ENCODE measurements at regions not wholly inside any gene's neighbourhood (a gene's known extent, or its start where the extent isn't known, plus 50 kb on each side); places are given as distances from the start of the nearest gene placed in this dataset.

- Histone ChIP-seq H3K36me3 (ENCODE audit: control insufficient read depth, insufficient read depth, low read length) (no peaks in the 10 kb centered on the region), H3K9me3 (ENCODE audit: control insufficient read depth, insufficient read depth, low read length) (no peaks in the 10 kb centered on the region), H3K4me1 (ENCODE audit: control insufficient read depth, insufficient read depth, low read length) (no peaks in the 10 kb centered on the region), H3K27ac (ENCODE audit: low read length) (no peak overlapping the region), H3K27me3 (ENCODE audit: control insufficient read depth, insufficient read depth, low read length) (no peaks in the 10 kb centered on the region), H3K4me3 (ENCODE audit: low read length) (no peak overlapping the region)
- DNase-seq (no peak), ATAC-seq (no peak)
- Mint-ChIP-seq H3K4me1 (no peaks in the 10 kb centered on the region), H3K27me3 (ENCODE audit: low read depth in 2 of 2) (no peaks in the 10 kb centered on the region), H3K4me3 (no peak overlapping the region), H3K9me3 (peaks cover 2 to 4% of the 10 kb centered on the region in 2 donors), H3K27ac (no peak overlapping the region), H3K36me3 (no peaks in the 10 kb centered on the region)
- WGBS (ENCODE audit: insufficient coverage) = 100% methylated on average over 1 of the region's 2 CpGs
- TF ChIP-seq, protein P1, sequence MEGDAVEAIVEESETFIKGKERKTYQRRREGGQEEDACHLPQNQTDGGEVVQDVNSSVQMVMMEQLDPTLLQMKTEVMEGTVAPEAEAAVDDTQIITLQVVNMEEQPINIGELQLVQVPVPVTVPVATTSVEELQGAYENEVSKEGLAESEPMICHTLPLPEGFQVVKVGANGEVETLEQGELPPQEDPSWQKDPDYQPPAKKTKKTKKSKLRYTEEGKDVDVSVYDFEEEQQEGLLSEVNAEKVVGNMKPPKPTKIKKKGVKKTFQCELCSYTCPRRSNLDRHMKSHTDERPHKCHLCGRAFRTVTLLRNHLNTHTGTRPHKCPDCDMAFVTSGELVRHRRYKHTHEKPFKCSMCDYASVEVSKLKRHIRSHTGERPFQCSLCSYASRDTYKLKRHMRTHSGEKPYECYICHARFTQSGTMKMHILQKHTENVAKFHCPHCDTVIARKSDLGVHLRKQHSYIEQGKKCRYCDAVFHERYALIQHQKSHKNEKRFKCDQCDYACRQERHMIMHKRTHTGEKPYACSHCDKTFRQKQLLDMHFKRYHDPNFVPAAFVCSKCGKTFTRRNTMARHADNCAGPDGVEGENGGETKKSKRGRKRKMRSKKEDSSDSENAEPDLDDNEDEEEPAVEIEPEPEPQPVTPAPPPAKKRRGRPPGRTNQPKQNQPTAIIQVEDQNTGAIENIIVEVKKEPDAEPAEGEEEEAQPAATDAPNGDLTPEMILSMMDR (IDR thresholded peaks at IDR 0.05) = no peak
- intact Hi-C loops (cut with micrococcal nuclease) = no loop called here
Observed at GRCh38 chr5:136482206-136482605, 116.9 kb upstream of the TRPC7 start.

- H3K36me3 ChIP-seq (ENCODE audit: control insufficient read depth, insufficient read depth, low read length) = no peaks in the 10 kb centered on the region
- intact Hi-C loops (cut with micrococcal nuclease) = no loop called here
- Mint-ChIP-seq H3K4me1 (no peaks in the 10 kb centered on the region), H3K27me3 (ENCODE audit: low read depth in 2 of 2) (no peaks in the 10 kb centered on the region), H3K4me3 (no peak overlapping the region), H3K27ac (no peak overlapping the region), H3K9me3 (peaks cover 4 to 6% of the 10 kb centered on the region in 2 donors), H3K36me3 (no peaks in the 10 kb centered on the region)
- no peaks in the 10 kb centered on the region for H3K9me3 ChIP-seq (ENCODE audit: control insufficient read depth, insufficient read depth, low read length)
- no peaks in the 10 kb centered on the region for H3K4me1 ChIP-seq (ENCODE audit: control insufficient read depth, insufficient read depth, low read length)
- H3K27ac ChIP-seq (ENCODE audit: low read length) = no peak overlapping the region
- no peak overlapping the region for H3K4me3 ChIP-seq (ENCODE audit: low read length)
- WGBS (ENCODE audit: insufficient coverage) = 90% methylated on average over 1 of the region's 3 CpGs
- no peaks in the 10 kb centered on the region for H3K27me3 ChIP-seq (ENCODE audit: control insufficient read depth, insufficient read depth, low read length)
- TF ChIP-seq, protein P1 (IDR thresholded peaks at IDR 0.05) = no peak
- DNase-seq (no peak), ATAC-seq (no peak)
Observed at GRCh38 chr5:136474466-136474865, 109.1 kb upstream of the TRPC7 start.

- H3K36me3 Mint-ChIP-seq = no peaks in the 10 kb centered on the region
Observed at GRCh38 chr5:136467632-136468031, 102.3 kb upstream of the TRPC7 start.

DNA sequence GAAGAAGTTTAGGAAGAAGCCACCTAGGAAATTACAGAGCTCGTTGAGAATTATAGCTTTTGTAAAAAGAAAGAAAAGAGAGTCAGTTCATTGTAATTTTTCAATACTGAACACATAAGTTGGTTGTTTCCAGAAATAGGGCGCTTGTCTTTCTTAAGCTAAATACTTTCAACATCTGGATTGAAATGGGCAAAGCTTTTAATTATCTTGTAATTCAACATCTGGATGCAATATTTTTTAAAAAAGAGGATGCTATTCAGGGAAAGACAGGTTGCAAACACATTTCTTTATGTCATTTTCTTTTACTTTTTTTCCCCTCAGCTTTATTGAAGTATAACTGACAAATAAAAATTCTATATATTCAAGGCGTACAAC, 100.7 kb upstream of the TRPC7 start:
- Mint-ChIP-seq H3K4me1 (no peaks in the 10 kb centered on the region), H3K36me3 (no peaks in the 10 kb centered on the region), H3K4me3 (no peak overlapping the region), H3K27ac (no peak overlapping the region), H3K9me3 (peaks cover 0 to 8% of the 10 kb centered on the region in 2 donors), H3K27me3 (ENCODE audit: low read depth in 2 of 2) (no peaks in the 10 kb centered on the region)
- Histone ChIP-seq H3K27me3 (ENCODE audit: control insufficient read depth, insufficient read depth, low read length) (no peaks in the 10 kb centered on the region), H3K9me3 (ENCODE audit: control insufficient read depth, insufficient read depth, low read length) (no peaks in the 10 kb centered on the region), H3K27ac (ENCODE audit: low read length) (no peak overlapping the region), H3K4me1 (ENCODE audit: control insufficient read depth, insufficient read depth, low read length) (no peaks in the 10 kb centered on the region), H3K4me3 (ENCODE audit: low read length) (no peak overlapping the region), H3K36me3 (ENCODE audit: control insufficient read depth, insufficient read depth, low read length) (no peaks in the 10 kb centered on the region)
- DNase-seq = no peak
- intact Hi-C loops (cut with micrococcal nuclease) = no loop called here
- 83% methylated on average over 1 of the region's 3 CpGs for WGBS (ENCODE audit: insufficient coverage)
- TF ChIP-seq, protein P1 (IDR thresholded peaks at IDR 0.05) = no peak
- ATAC-seq = no peak

More at GRCh38 chr5:136467632-136468031, 102.3 kb upstream of the TRPC7 start:
- no peak for ATAC-seq
- no CpG with 5 or more reads among the region's 1 CpG for WGBS (ENCODE audit: insufficient coverage)
- Histone ChIP-seq H3K9me3 (ENCODE audit: control insufficient read depth, insufficient read depth, low read length) (no peaks in the 10 kb centered on the region), H3K4me1 (ENCODE audit: control insufficient read depth, insufficient read depth, low read length) (no peaks in the 10 kb centered on the region), H3K27me3 (ENCODE audit: control insufficient read depth, insufficient read depth, low read length) (no peaks in the 10 kb centered on the region), H3K27ac (ENCODE audit: low read length) (no peak overlapping the region), H3K4me3 (ENCODE audit: low read length) (no peak overlapping the region), H3K36me3 (ENCODE audit: control insufficient read depth, insufficient read depth, low read length) (no peaks in the 10 kb centered on the region)
- Mint-ChIP-seq H3K4me1 (no peaks in the 10 kb centered on the region), H3K9me3 (peaks cover 4 to 9% of the 10 kb centered on the region in 2 donors), H3K27ac (no peak overlapping the region), H3K27me3 (ENCODE audit: low read depth in 2 of 2) (no peaks in the 10 kb centered on the region), H3K4me3 (no peak overlapping the region)
- intact Hi-C loops (cut with micrococcal nuclease) = no loop called here
- TF ChIP-seq, protein P1 (IDR thresholded peaks at IDR 0.05) = no peak
- DNase-seq = no peak

Data from natural killer cell (primary cell).